Stimulated activated CD4-positive, alpha-beta T cell treated with anti-CD3 and anti-CD28 coated beads, Interleukin-1b, Interleukin-23, amount 100 ng/mL, for 24 hours (primary cell): ENCODE measurements at regions not wholly inside any gene's neighbourhood (a gene's known extent, or its start where the extent isn't known, plus 50 kb on each side); places are given as distances from the start of the nearest gene placed in this dataset.

Source experiments
- DNase-seq, 4 experiments: peaks; one replicate each; pipeline ENCODE4 v3.0.0-alpha.2; 2020; ENCODE audit warnings: low read depth in 4 of 4, low spot score in 1 of 4

DNA sequence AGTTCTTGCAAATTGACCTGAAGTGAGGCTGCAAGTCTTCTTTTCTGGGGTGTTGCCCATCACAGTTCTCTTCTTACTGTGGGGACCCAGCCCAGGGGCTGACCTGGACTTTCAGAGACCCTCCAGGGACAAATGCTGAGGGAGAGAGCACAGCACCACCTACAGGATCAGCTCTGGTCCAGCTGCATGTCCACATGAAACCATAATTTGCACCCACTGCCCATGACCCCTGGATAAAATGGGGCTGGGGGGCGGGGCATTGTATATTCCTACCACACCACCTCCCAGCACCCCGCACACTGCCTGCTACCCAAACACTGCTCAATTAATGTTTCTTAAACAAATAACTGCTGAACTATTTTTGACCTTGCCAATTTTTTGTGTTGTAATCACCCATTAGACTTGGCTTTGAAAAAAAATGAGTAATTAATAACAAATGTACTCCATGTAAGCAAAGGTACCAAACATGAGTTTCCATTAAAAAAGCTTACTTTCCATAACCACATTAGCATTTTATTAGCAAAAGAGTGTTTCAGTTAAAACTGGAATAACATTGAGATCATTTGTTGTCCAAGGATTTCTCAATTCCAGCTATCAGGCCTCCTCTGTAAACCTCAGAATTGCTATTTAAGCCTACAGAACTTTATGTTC lies 168.0 kb upstream of the RAB4A start:
- no peak for DNase-seq

DNA sequence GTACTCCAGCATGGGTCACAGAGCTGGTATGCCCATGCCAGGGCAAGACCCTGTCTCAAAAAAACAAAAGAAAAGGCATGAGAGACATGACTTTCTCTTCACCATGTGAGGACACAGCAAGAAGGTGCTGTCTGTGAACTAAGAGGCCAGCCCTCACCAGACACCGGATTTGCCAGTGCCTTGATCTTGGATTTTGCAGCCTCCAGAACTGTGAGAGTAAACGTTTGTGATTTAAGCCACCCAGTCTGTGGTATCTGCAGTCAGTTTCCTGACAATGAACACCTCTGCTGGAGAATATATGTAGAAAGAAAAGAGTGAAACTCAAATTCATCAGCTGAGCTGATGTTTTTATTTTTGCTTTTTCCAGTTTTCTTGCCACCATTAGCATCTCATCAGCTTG lies 166.3 kb upstream of the RAB4A start:
- DNase-seq = no peak

DNA sequence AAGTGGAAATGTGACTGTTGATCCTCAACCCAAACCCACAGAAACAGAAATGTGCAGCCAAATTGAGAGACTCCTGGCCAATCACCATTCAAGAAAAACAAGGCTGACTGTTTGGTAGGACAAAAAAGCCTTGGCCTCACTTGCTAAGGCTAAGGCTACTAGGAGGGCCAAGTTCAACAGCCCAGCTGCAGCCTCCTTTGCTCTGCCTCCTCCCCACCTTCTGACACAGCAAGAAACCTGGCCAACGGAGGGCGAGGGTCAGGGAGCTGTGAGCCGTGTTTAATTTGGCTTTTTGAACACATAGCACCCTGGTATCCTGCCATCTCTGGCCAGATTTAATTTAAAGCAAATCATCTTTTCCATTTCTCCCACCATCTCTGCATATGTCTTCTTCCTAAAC lies 165.8 kb upstream of the RAB4A start:
- DNase-seq = no peak

DNA sequence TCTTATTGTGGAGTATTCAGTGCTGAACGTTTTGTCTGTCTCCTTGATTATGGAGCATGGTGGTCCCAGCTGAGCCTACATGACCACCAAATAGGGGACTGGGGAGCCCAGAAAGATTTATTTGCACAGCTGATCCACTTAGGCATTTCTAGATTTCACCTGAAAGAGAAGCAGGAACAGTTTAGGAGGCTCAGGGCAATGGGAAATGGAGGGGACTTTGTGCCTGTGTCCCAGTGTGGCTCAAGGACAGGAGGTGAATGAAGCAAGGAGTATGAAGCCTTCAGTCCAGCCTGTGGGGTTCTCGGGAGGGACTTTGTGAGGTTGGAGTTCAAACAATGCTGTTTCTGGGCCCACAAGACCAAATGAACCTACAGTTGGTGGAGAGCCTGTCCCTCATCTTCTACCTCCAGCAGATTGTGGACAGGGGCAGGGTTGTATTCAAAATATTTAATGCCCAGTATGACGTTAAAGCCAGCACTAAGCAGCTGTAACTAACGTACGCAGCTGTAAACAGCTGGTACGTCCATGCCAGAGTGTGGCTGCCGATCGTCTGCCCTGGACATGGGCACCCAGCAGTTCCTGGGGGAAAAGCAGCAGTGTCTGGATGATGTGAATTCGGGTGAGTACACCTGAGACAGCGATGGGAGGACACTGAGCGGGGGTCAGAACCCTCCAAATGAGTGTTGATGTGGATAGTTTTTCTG lies 164.9 kb upstream of the RAB4A start:
- no peak for DNase-seq

DNA sequence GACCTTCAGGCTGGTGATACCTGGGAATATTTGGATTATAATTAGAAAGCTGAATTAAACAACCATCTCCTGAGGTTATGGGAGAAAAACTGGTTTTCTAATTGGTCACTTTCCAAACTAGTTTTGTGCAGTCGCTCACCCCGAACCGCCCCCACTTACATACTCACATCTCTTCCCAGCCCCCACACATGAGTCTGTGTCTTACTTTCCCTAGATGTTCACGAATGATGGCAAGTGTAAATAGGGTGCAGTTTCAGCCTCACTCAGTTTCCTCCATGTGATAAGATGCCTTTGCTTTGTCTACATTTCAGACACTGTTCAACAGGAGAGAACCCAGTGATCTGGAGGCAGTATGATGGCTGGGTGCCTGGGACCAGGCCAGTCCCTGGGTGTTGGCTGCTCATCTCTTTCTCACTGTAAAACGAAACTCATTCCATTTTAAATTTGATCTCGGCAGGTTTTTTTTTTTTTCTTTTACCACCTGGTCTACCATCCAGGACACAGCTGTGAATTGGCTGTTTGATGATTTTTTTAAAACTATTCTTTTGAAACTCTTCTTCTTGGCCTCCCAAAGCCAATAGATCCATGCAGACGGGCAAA lies 164.3 kb upstream of the RAB4A start:
- no peak for DNase-seq

DNA sequence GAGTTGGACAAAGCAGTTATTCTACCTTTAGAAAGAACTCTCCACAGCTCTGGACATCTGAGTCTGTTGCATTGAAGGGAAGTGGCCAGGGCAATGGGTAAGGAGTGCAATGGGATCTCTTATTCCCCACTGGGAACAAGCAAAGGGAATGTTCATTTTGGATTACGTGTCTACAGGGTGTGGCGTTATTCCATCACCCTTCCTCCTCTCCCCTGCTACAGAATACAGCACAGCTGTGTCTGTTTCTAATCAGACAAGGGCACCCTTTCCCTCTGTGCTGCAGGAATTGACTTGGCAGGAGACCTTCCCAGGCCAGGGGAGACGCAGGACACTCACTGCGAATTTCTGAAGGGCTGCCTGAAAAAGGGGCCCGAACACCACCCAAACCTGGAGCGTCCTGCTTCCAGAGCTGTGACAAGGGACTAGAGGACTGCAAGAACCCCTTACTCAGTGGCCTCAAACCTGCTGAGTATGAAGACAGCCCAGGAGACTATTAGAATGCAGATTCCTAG lies 163.6 kb upstream of the RAB4A start:
- DNase-seq = no peak

DNA sequence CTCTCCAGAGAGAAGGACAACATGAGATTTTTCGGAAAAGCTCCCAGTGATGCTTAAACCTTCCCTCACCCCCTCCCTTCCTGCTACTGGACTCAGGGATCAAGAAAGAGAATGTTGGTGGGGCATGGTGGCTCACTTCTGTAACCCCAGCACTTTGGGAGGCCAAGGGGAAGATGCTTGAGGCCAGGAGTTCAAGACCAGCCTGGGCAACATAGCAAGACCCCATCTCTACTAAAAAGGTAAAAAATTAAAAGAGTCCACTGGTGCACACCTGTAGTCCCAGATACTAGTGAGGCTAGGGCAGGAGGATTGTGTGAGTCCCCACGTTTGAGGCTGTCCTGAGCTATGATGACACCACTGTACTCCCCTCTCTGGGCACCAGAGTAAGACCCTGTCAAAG lies 162.9 kb upstream of the RAB4A start:
- DNase-seq = no peak

DNA sequence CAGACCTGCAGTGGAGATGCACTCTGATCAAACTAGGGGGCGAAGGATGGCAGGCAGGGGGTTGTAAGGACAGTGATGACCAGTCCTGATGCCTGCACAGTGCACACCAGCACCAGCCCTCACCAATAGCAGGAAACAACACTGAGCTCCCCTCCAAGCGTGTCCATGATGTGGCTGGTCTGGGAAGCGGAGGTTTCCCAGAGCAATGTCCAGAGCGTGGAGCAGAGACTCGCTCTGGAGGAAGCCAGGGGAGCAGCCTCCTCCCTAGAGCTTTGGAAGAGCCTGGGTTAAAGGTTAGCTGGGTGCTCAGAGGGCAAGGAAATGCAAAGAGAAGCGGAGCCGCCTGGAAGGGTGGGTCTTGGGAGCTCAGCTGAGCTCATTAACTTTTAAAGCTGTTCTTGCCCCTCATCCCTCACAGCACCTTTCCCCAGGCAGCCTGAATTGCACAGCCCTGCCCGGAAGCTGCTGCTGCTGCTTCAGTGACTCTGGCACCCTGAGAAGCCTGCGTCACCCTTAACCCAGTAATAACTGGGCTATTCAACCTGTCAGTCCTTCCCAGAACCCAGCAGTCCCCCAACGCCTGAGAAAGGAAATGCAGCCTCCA lies 162.2 kb upstream of the RAB4A start:
- DNase-seq = no peak

DNA sequence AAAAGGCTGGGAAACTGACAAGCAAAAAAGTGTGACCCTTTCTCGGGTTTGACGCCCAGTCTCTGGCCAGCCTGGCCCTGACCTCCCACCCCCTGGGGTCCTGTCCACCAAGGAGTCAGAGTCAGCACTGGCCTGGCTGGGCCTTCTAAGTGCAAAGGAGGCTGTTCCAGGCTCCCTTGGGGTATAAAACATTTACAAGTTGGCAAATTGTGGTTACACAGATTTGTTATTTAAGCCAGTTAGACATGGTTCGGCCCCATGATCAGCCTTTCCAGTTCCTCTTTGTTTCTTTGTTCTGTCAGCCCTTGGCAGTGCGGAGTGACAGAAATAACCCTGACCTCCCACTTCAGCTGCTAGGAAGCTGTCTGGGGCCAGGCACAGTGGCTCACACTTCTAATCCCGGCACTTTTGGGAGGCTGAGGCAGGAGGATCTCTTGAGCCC lies 161.6 kb upstream of the RAB4A start:
- no peak for DNase-seq

DNA sequence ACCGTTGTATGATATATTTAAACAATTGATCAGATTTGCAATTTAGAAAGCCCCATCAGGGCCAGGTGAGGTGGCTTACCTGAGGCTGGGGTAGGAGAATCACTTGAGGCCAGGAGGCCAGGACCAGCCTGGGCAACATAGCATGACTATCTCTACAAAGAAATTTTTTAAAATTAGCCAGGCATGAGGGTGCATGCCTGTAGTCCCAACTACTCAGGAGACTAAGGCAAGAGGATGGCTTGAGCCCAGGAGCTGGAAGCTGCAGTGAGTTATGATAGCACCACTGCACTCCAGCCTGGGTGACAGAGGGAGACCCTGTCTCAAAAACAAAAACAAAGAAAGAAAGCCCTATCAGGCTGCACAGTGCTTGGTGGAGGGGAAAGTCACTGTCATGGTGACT lies 159.9 kb upstream of the RAB4A start:
- no peak for DNase-seq

DNA sequence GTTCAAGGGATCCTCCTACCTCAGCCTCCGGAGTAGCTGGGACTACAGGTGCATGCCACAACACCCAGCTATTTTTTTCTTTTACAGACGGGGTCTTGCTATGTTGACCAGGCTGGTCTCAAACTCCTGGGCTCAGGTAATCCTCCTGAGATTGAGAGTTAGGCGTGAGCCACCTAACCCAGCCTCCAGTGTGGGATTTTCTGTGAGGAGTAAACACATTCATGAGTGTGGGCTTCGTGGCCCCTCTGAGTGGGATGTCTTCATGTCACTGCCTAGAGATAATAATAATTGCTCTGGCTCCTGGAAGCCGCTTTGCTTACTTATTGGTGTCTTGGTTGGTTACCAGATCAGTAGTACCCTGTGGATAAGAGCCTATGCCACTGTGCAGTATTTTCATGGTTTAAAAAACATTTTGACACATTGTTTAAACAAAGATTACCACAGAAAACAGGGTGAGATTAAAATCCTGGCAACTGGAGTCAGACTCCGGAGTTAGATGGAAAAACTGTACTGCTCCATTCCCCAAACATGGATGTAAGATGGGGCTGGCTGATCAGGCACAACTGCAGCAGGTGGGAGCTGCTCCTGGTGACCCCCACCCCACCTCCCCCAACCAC lies 159.1 kb upstream of the RAB4A start:
- no peak for DNase-seq

DNA sequence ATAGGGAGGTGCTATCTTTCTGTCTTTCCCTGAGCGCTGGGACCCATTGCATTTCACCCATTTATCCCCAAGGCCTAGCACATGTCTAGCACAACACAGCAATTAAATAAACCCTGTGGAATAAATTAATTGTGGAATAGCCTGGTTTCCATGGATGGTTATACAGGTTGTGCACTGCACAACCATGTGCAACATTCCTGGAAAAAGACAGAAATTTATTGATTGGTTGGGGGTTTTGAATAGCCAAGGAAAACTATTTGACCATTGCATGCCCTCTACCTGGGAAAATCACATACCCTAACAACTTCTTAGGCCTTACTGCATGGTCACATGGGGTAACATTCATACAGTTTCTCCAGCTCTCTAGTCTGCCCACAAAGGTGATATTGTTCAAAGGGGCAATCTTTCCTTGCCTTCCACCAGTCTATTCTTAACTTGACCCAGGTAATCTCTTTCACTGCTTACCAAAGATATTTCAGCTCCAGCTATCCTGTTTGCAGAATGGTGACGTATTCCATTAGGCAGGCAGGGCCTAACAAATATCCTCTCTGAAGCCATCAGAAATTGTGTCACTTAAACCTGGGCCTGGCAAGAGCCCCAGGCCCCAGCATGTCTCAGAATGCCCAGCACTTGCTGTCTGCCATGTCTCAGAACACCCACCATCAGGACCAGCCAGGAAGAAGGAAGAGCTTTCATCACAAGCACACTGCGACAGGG lies 157.9 kb upstream of the RAB4A start:
- DNase-seq = no peak

DNA sequence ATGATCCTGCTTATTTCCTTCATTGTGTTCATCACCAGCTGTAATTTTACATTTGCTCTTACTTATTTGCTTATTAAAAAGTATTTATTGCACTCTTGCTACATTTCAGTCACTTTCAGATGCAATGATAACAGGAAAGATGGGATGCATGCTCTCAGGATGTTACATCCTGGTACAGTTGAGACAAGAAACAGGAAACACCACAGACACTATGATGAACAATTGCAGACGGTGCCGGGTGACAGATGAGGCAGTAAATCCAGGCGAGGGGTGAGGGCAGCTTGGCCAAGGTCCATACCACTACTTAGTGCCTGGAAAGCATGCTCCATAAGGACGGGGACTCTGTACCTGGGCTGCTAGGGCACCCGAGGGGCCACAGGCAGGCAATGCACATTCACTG lies 156.6 kb upstream of the RAB4A start:
- DNase-seq = no peak

DNA sequence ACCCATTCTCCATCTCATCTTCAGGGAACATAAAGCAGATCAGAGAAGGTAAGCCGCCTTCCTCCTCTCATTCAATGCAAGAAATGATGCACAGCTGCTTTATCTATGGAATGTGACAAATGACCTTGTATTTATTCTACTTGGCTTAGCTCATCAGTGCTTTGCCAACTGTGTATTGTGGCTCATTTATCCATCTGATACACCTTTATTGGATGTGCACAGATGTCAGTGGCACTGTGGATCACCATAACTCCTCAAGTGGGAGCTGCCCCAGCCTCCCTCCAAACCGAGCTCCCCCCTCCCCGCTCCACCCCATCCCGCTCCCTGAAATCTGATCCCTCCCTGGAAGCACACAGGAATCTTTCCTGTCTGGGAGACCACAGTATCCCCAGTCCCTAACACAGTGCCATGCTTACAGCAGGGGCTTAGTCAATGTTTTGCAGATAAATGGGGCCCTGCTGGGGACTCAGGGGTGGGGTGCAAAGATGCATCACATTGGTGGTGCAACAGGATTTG lies 156.0 kb upstream of the RAB4A start:
- no peak for DNase-seq

DNA sequence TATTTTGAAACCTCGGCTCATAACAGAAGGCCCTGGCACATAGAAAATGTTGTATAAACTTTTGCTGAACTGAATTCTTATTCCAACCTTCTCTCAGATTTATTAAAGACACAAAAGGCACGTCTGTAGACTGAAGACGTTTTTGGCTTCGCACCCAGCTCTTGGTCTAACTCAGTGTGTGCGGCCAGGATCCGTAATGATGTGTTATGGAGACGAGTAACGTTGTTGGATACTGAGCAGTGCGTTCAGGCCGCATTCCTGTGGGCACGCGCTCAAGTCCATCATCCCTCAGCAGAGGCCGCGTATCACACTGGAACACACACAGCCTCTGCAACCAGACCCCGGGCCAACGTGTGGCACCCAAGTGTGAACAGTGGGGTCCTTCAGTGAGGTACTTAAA lies 154.8 kb upstream of the RAB4A start:
- DNase-seq = no peak

DNA sequence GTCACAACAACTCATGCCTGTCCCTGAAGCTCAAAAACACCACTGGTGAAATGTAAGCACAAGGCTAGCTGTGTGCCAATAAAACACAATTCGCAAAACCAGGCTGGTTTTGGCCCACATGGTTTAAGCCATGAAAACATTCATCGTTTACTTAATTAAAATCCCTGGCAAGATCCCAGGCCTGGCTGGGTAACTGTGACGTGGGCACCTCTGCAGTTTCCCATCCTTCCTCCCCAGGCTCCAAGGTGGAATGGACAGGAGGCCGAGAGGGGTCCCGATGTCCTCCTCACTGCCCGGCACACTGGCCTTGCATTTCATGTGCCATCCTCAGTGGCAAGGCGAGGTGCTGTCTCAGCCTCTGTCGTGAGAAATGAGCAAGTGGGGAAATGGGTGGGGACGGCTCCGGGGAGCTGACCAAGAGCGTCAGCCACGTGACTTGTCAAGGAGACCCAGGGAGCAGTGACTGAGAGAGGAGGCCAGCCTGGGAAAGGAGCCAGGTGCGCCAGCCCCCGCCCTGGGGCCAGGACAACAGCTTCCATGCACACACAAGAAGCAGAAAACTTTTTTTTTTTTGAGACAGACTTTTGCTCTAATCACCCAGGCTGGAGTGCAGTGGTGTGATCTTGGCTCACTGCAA lies 153.1 kb upstream of the RAB4A start:
- no peak for DNase-seq

DNA sequence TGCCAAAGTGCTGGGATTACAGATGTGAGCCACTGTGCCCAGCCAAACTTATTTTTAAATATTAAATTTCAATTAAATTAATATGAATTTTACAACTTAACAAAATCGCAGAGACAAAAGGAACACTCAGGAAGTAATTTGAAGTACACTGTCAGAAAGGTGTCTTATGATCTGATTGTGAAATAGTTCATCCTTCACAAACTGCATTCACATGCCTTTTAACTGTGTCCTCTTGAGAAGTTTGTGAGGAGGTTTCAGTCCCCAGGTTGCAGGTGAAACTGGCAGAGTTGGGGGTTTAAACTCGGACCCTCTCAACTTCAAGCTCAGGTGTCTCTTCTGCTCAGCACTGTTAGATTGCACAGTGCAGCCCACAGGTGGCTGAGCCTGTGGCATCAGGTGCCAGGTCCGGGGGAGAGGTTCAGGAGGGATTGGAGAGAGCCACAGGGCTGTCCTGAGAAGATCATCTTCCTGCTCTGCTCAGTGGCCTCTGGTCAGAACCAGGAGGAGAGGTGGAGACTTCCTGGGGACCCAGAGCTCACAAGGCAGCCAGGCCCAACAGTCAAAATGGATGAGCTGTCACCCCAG lies 152.3 kb upstream of the RAB4A start:
- DNase-seq = no peak

DNA sequence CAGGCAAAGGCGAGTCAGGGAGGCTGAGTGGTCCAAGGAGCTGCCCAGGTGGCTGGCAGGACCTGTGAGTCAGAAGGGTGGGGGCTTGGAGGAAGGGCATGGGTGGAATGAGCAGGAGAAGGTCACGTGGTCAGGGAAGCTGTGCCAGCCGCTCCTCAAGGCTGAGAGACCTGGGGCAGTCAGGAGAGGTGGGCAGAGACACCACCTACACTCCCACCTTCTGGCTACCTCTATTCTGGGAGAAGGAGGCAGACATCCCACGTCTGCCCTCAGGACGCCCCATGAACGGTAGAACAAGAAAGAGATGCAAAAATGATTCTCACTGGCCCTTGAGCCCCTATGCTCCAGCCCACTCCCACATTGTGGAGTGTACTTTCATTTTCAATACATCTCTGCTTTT lies 151.8 kb upstream of the RAB4A start:
- DNase-seq = no peak

DNA sequence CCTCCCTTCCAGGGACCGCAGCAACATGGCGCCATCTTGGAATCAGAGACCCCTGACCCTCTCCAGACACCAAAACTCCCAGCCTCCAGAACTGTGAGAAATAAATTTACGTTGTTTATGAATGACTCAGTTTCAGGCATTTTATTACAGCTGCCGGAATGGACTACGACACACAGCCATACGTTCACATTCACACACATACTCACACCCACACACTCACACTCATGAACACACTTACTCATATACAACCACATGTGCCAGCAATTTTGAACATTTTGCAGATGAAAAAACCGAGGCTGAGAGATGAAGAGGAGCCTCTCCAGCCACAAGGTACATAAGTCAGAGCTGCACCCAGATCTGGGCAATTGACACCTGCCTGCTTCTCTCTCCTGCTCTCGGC lies 151.0 kb upstream of the RAB4A start:
- no peak for DNase-seq

DNA sequence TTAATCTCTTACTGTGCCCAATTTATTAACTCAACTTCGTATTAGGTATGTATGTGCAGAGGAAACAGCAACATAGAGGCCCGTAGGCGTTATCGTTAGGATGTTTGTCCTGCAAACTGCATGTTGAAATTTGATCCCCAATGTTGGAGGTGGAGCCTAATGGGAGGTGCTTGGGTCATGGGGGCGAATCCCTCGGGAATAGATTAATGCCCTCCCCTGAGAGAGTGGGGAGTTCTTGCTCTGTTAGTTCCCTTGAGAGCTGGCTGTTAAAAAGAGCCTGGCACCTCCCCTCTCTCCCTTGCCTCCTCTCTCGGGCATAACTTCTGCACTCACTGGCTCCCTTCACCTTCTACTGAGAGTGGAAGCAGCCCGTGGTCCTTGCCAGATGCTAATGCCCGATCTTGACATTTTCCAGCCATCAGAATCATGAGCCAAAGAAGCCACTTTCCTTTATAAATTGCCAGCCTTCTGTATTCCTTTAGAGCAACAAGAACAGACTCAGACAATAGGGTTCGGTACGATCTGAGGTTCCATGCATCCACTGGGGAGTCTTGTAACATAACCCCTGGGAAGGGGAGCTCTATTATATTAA lies 149.0 kb upstream of the RAB4A start:
- no peak for DNase-seq
